DLD1 (cell line): ENCODE measurements at regions not wholly inside any gene's neighbourhood (a gene's known extent, or its start where the extent isn't known, plus 50 kb on each side); places are given as distances from the start of the nearest gene placed in this dataset.
"Not testable (repeated sequence)": the region's sequence is repeated elsewhere in the genome, so short reads cannot be mapped to it uniquely, and the experiment has no call there.

ENCODE experiments used
- in situ Hi-C: cut with HindIII; loops from 2 replicates; pipeline ENCODE4 v1.10.0; 2017; ENCODE audit warnings: low sequenced_read_pairs

DNA sequence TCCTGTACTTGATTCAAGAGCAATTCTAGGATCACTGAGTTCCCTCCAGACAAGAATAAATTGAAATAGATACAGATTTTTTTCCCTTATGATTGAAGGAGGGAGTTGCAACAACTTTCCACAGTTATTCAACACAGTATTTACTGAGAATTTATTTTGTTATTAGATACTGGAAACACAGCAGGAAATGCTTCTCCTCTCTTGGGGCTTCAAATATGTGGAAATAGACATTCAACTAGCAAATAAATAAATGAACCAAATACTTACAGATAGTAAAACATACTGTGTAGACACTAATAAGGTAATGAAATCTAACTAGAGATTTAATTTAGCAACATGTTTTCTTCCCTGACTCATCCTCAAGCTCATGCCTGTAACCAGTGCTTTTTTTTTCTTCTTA lies 169.2 kb downstream of the LNPK start:
- in situ Hi-C loops: no loop called here

- in situ Hi-C loops: no loop called here
Measured at GRCh38 chr2:175829741-175830140, 172.3 kb downstream of the LNPK start.

DNA sequence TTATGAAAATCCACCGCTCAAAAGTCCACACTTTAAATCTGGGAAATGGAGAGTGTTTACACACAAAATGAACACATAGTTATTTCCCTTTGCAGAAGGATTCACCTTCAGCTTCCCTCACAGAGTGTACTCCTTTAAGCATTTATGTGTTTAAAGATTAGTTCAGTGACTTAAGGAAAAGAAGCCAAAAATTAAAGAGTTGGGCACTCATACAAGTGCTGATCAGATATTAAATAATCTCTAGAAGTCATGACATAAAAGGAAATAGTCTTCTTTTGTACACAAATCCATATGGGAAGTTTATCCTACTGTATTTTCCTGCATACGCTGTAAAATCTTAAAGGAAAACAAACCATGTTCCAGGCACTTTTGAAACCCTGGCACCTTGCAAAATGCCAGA lies 174.2 kb downstream of the LNPK start:
- in situ Hi-C loops: no loop called here

DNA sequence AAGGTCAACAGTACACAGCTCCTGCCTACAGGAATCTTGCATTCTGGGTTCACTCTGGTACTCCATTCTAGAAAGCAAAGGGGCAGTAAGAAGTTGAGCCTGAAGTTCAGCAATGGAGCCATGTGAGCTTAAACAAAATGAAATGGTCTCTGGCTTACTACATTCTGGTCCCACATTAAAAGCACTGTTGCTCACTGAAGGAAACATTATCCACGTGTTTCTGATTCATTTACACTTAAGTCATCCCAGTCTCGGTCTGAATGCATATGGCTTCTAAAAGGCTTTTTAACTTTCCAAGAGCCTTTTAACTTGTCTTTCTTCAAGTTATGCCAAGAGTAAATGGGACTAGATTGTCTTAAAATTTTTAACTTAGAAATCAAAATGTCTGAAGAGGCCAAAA lies 177.8 kb downstream of the LNPK start:
- in situ Hi-C loops: no loop called here

DNA sequence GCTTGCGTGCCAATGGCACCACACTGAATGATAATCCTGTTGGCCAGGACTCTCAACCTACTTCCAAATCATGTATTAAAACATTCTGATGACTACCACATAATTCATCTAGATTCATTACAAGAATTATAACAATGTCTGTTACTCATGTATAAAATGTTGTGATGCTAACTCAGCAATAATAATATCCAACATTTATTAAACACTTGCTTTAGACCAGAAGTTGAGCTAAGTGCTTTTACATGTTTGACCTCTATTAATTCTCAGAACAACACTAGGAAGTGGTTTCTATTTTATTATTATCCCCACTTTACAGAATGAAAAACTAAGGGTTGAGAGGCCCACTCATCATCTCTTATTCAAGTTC lies 178.4 kb downstream of the LNPK start:
- in situ Hi-C loops: no loop called here

DNA sequence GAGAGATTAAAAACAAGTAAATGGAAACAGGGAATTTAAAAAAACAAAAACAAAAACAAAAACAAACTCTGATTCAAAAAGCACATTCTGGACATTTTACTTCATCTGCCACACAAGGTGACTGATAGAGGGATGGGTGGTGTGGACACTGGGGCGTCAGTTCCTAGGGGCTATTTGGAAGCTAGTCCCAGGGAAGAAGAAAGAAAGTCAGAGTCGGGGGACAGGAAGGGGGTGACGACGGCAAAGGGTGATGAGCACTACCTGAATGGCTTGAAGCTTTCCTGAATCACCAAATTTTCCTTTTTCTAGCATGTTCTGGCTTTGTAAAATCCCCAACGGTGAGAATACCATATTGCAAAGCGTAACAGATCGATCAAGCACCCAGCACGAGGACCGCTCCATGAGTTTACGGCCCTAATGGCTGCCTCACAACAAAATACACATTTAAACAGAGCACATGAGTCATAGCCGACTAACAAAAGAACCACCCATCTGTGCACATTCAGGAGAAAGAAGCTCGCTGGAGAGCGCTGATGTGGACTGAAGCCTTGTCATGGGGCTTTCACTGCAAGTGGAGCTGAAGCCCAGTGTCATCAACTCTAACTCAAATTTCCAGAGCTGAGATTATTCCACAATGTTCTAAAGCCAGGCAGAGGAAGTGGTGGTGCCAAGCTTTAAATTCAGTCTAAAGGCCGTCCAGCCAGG lies 178.9 kb downstream of the LNPK start:
- in situ Hi-C loops: no loop called here

- in situ Hi-C loops: no loop called here
Measured at GRCh38 chr2:175817221-175817620, 184.8 kb downstream of the LNPK start.

GRCh38 chr2:175815537-175815936 lies 186.5 kb downstream of the LNPK start:
- in situ Hi-C loops: no loop called here

DNA sequence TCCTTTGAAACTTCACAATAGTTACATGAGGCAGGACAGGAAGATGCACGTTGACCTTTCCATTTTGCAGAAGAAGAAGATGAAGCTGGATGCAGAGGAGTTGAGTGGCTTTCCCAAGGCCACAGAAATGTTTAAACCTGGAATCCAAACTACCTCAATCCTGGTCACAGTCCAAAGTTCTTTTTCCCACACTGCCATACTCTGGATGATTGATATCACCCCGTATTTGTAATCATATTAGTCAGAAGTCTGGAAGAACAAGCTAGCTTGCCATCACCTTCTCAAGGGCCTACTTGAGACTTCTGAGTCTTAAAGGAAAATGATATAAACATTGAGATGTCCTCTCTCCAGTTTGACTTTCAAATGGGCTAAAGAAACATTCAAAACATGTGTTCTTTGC lies 190.1 kb downstream of the LNPK start:
- in situ Hi-C loops: no loop called here

- in situ Hi-C loops: no loop called here
Measured at GRCh38 chr2:175808858-175809257, 193.2 kb downstream of the LNPK start.

GRCh38 chr2:175808078-175808477 lies 194.0 kb downstream of the LNPK start:
- in situ Hi-C loops: no loop called here

GRCh38 chr2:175807031-175807873 lies 194.8 kb downstream of the LNPK start:
- in situ Hi-C loops: no loop called here

DNA sequence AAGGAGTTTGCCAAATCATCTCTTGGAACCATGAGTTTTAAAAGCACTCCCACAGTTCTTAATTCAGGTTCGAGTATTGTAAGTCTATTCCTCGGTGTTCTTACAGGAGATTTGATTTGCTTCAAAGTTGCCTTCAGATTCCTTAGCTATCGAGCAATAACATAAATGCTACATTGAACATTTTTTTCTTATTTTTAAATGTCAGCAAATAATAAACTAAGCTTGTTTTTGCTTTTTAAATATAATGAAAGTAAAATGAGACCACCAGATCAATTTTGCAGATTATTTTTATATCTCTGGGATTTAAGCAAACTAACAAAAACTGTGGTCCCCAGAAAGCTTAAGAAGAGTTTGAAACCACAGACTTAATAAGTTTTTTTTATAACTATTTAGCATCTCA lies 195.5 kb downstream of the LNPK start:
- in situ Hi-C loops: no loop called here

GRCh38 chr2:175806125-175806490 lies 196.0 kb downstream of the LNPK start:
- in situ Hi-C loops: no loop called here

- in situ Hi-C loops: no loop called here
Measured at GRCh38 chr2:175805442-175806124, 196.5 kb downstream of the LNPK start.

DNA sequence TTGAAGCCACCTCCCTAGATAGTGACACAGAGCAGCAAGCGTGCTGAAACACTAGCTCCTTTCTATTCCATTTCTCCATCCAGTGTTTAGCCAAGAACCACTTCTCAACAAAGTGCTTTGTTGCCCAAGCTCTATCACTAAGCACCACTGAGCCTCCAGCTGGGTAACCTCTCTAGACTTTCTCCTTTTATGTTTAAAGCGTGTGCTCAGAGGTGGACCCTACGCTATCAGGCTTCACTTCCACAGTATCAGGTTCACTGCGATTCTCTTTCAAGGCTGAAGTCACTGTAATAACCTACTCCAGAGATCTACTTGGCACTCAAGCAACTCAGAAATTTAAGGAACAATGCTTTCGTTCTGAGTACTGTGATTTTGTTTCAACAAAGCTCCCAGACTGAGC lies 197.9 kb downstream of the LNPK start:
- in situ Hi-C loops: no loop called here

DNA sequence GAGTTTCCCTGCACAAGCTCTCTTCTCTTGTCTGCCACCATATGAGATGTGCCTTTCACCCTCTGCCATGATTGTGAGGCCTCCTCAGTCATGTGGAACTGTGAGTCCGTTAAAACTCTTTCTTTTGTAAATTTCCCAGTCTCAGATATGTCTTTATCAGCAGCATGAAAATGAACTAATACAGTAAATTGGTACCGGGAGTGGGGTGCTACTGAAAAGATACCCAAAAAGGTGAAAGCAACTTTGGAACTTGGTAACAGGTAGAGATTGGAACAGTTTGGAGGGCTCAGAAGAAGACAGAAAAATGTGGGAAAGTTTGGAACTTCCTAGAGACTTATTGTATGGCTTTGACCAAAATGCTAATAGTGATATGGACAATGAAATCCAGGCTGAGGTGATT lies 205.6 kb downstream of the LNPK start:
- in situ Hi-C loops: not testable (repeated sequence)

GRCh38 chr2:175793648-175794047 lies 208.4 kb downstream of the LNPK start:
- in situ Hi-C loops: no loop called here

DNA sequence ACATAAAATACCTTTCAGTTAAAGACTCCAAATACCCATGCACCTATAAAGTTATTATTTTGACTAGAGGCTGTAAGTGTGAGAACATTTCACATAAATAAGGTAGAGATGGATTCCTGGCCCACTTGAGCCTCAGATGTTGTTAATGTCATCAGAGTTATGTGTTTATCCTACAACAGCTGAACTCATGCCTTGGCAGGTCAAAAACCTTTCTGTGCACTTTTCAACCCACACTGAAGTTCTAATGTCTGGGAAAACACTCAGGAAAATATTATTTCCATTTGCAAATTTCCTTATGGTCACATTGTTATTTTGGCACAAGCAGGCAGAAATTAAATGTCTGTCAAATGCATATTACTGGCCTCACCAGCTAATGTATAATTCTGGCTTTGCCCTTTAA lies 209.2 kb downstream of the LNPK start:
- in situ Hi-C loops: no loop called here

DNA sequence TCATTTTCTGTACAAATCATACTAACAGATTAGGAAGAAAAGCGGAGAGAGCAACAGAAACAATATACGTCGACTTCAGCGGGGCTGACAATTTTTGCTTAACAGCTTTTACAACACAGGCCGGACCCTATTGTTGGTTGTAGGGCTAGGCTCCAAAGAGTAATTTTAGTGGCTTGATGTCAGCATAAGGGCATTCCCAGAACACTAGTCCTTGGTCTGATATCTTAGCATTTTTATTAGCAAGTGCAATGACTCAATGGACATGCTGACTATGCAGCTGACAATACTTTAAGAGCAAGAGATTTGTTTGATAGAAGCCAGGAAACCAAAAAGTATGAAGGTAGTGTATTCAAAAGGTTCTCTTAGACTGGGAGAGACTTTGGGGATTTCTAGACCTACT lies 209.9 kb downstream of the LNPK start:
- in situ Hi-C loops: no loop called here

- in situ Hi-C loops: no loop called here
Measured at GRCh38 chr2:175786471-175787124, 215.5 kb downstream of the LNPK start.
